Tongue (tissue), 1 donor: ENCODE measurements at regions not wholly inside any gene's neighbourhood (a gene's known extent, or its start where the extent isn't known, plus 50 kb on each side); places are given as distances from the start of the nearest gene placed in this dataset.
A peak's percentile ranks its signal among the peaks of the same experiment; 100 is the strongest.
"Not testable (repeated sequence)": the region's sequence is repeated elsewhere in the genome, so short reads cannot be mapped to it uniquely, and the experiment has no call there.

ENCODE experiments used
- DNase-seq: peaks from one replicate; pipeline ENCODE4 v3.0.0-alpha.2; 2015

- no peak for DNase-seq
These were observed 138.6 kb upstream of the FAM78B start for GRCh38 chr1:166305371-166305770.

- DNase-seq = peak; percentile 9
These were observed 140.7 kb upstream of the FAM78B start for GRCh38 chr1:166307261-166308188.

- not testable (repeated sequence) for DNase-seq
These were observed 149.5 kb upstream of the FAM78B start for GRCh38 chr1:166316306-166316705.

GRCh38 chr1:166322470-166322869, 155.7 kb upstream of the FAM78B start:
- DNase-seq = no peak

- DNase-seq = no peak
These were observed 161.1 kb upstream of the FAM78B start for GRCh38 chr1:166327886-166328285.

GRCh38 chr1:166328956-166329355, 162.2 kb upstream of the FAM78B start:
- DNase-seq = no peak

GRCh38 chr1:166330096-166330495, 163.3 kb upstream of the FAM78B start:
- DNase-seq = no peak

- no peak for DNase-seq
These were observed 171.3 kb upstream of the FAM78B start for GRCh38 chr1:166338105-166338504.

- DNase-seq = no peak
These were observed 173.9 kb upstream of the FAM78B start for GRCh38 chr1:166340709-166341108.

GRCh38 chr1:166343276-166343675, 176.5 kb upstream of the FAM78B start:
- no peak for DNase-seq

GRCh38 chr1:166350490-166350889, 183.7 kb upstream of the FAM78B start:
- DNase-seq = peak; percentile 19

- no peak for DNase-seq
These were observed 184.9 kb upstream of the FAM78B start for GRCh38 chr1:166351676-166352075.

- no peak for DNase-seq
These were observed 186.4 kb upstream of the FAM78B start for GRCh38 chr1:166353213-166353612.

- DNase-seq = no peak
These were observed 187.6 kb upstream of the FAM78B start for GRCh38 chr1:166354406-166354805.

- no peak for DNase-seq
These were observed 198.3 kb upstream of the FAM78B start for GRCh38 chr1:166365081-166365480.

GRCh38 chr1:166368030-166368429, 201.2 kb upstream of the FAM78B start:
- no peak for DNase-seq

GRCh38 chr1:166377896-166378295, 211.1 kb upstream of the FAM78B start:
- no peak for DNase-seq

- no peak for DNase-seq
These were observed 212.0 kb upstream of the FAM78B start for GRCh38 chr1:166378805-166379204.

- no peak for DNase-seq
These were observed 212.6 kb upstream of the FAM78B start for GRCh38 chr1:166379447-166379846.

- DNase-seq = no peak
These were observed 216.3 kb upstream of the FAM78B start for GRCh38 chr1:166383137-166383536.

- DNase-seq = no peak
These were observed 217.0 kb upstream of the FAM78B start for GRCh38 chr1:166383635-166384346.

- peak; percentile 2 for DNase-seq
These were observed 218.1 kb upstream of the FAM78B start for GRCh38 chr1:166384948-166385347.

GRCh38 chr1:166390366-166391033, 223.7 kb upstream of the FAM78B start:
- DNase-seq = no peak
